ENCODE measurements at regions not wholly inside any gene's neighbourhood (a gene's known extent, or its start where the extent isn't known, plus 50 kb on each side); places are given as distances from the start of the nearest gene placed in this dataset.

GRCh38 chr11:71342116-71342515 is 89.7 kb upstream of the SHANK2 start:
- TF ChIP-seq POLR2AphosphoS5 (IDR thresholded peaks at IDR 0.05; ENCODE audit: low read depth, low read length) = no peak
- no peak for TF ChIP-seq TAF1 (IDR thresholded peaks at IDR 0.05; ENCODE audit: low read depth, low read length)
- no peak for TF ChIP-seq POLR2A (IDR thresholded peaks at IDR 0.05; ENCODE audit: low read depth, low read length)

Data from GM12891 (cell line).